ENCODE measurements at regions not wholly inside any gene's neighbourhood (a gene's known extent, or its start where the extent isn't known, plus 50 kb on each side); places are given as distances from the start of the nearest gene placed in this dataset.

- Histone ChIP-seq H2BK5ac (ENCODE audit: insufficient read length, low read length) (no peak overlapping the region), H2BK15ac (ENCODE audit: low read depth, low read length) (no peak overlapping the region), H3K14ac (ENCODE audit: insufficient read depth, low read length) (no peak overlapping the region), H2BK20ac (ENCODE audit: low read depth, low read length, poor library complexity, severe bottlenecking) (no peak overlapping the region), H3K79me2 (ENCODE audit: insufficient read depth, low read length) (no peaks in the 10 kb centered on the region), H4K20me1 (ENCODE audit: control insufficient read depth, insufficient read depth, insufficient read length) (no peaks in the 10 kb centered on the region), H3K4me1 (ENCODE audit: insufficient read depth, low read length) (no peaks in the 10 kb centered on the region), H2AK5ac (ENCODE audit: insufficient read length, low read length) (no peak overlapping the region), H4K5ac (ENCODE audit: insufficient read length, low read depth, low read length) (no peak overlapping the region), H3T11ph (ENCODE audit: low read length) (no peak overlapping the region), H3K18ac (ENCODE audit: insufficient read length, low read depth, low read length) (no peak overlapping the region), H3K4me2 (ENCODE audit: insufficient read depth, insufficient read length, low read length) (no peak overlapping the region), H3K4ac (ENCODE audit: low read depth, low read length) (no peak overlapping the region), H2AFZ (ENCODE audit: low read length) (no peak overlapping the region), H3K9ac (ENCODE audit: extremely low read depth, insufficient read length, low read length) (no peak overlapping the region), H4K91ac (ENCODE audit: insufficient read length, low read depth, low read length) (no peak overlapping the region), H3K23me2 (ENCODE audit: insufficient read length, low read depth, low read length, poor library complexity, severe bottlenecking) (no peaks in the 10 kb centered on the region), H4K8ac (replicated peaks; ENCODE audit: insufficient read length, low read depth, low read length) (no peak overlapping the region), H3K9me3 (ENCODE audit: control insufficient read depth, low read depth, low read length) (no peaks in the 10 kb centered on the region), H3K56ac (ENCODE audit: insufficient read length, low read depth, low read length) (no peak overlapping the region), H2BK120ac (ENCODE audit: low read depth, low read length, poor library complexity, severe bottlenecking) (no peak overlapping the region), H2BK12ac (ENCODE audit: insufficient read length, low read depth, low read length) (no peak overlapping the region), H3K23ac (ENCODE audit: insufficient read length, low read depth, low read length) (no peak overlapping the region), H3K27me3 (ENCODE audit: insufficient read depth, low read length) (no peaks in the 10 kb centered on the region), H3K79me1 (ENCODE audit: insufficient read depth, low read depth, low read length, poor library complexity, severe bottlenecking) (no peaks in the 10 kb centered on the region), H3K27ac (ENCODE audit: insufficient read length, low read depth, low read length) (no peak overlapping the region)
- DNase-seq = no peak
- no peaks in the 10 kb centered on the region; a peak in 2 of 5 replicates for H3K9me3 Mint-ChIP-seq
- WGBS (ENCODE audit: extremely low coverage, insufficient read length, low lambda C conversion rate) = no CpG with 5 or more reads among the region's 2 CpGs
- H3K36me3 Mint-ChIP-seq (ENCODE audit: insufficient read depth in 1 of 3, low read depth in 3 of 3) = no peaks in the 10 kb centered on the region
- H3K4me3 Mint-ChIP-seq = no peak overlapping the region
- no peak overlapping the region for H3K27ac Mint-ChIP-seq
- no peaks in the 10 kb centered on the region for H3K4me1 Mint-ChIP-seq
- no peaks in the 10 kb centered on the region for H3K27me3 Mint-ChIP-seq (ENCODE audit: low read depth)
- TF ChIP-seq CTCF (conservative IDR thresholded peaks at IDR 0.05) = no peak
These were observed 127.4 kb upstream of the GRIK2 start for GRCh38 chr6:101266063-101266462.

Measured in H9 (cell line).